Kidney epithelial cell (primary cell): ENCODE measurements at regions not wholly inside any gene's neighbourhood (a gene's known extent, or its start where the extent isn't known, plus 50 kb on each side); places are given as distances from the start of the nearest gene placed in this dataset.

ENCODE experiments used
- DNase-seq: peaks from one replicate; pipeline ENCODE4 v3.0.0-alpha.2; 2010; ENCODE audit warnings: low read depth
- H3K27me3 ChIP-seq: 2 replicates; pipeline ENCODE4 v1.6.0; 2011; ENCODE audit warnings: low read length; ENCODE audit not compliant: control insufficient read depth, insufficient read depth
- H3K36me3 ChIP-seq: 2 replicates; pipeline ENCODE4 v1.5.1; 2011; ENCODE audit warnings: low read length; ENCODE audit not compliant: control insufficient read depth, insufficient read depth
- H3K4me3 ChIP-seq: 2 replicates; pipeline ENCODE4 v1.5.1; 2011; ENCODE audit warnings: low read depth, mild to moderate bottlenecking, control low read depth, low read length
- TF ChIP-seq, protein P1 (sequence below): IDR thresholded peaks from 2 replicates; pipeline ENCODE4 v1.5.1; 2011; ENCODE audit warnings: mild to moderate bottlenecking, moderate library complexity, low read length, control low read depth, inconsistent platforms; ENCODE audit not compliant: insufficient read depth, poor library complexity, severe bottlenecking

DNA sequence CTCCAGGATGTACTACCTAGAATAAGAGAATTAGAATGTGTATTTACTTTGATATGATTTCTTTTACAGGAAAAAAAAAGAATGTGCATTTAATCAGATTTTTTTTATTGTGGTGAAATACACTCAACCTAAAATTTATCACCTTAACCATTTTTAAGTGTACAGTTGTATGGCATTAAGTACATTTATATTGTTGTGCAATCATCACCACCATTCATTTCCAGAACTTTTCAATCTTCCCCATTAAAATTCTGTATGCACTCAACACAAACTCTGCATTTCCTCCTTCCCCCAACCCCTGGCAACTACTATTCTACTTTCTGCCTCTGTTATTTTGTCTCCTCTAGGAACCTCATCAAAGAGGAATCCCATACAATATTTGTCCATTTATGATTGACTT is 66.0 kb upstream of the APC start:
- no peak for DNase-seq
- TF ChIP-seq, protein P1, sequence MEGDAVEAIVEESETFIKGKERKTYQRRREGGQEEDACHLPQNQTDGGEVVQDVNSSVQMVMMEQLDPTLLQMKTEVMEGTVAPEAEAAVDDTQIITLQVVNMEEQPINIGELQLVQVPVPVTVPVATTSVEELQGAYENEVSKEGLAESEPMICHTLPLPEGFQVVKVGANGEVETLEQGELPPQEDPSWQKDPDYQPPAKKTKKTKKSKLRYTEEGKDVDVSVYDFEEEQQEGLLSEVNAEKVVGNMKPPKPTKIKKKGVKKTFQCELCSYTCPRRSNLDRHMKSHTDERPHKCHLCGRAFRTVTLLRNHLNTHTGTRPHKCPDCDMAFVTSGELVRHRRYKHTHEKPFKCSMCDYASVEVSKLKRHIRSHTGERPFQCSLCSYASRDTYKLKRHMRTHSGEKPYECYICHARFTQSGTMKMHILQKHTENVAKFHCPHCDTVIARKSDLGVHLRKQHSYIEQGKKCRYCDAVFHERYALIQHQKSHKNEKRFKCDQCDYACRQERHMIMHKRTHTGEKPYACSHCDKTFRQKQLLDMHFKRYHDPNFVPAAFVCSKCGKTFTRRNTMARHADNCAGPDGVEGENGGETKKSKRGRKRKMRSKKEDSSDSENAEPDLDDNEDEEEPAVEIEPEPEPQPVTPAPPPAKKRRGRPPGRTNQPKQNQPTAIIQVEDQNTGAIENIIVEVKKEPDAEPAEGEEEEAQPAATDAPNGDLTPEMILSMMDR = no peak
- H3K36me3 ChIP-seq = no peaks in the 10 kb centered on the region

DNA sequence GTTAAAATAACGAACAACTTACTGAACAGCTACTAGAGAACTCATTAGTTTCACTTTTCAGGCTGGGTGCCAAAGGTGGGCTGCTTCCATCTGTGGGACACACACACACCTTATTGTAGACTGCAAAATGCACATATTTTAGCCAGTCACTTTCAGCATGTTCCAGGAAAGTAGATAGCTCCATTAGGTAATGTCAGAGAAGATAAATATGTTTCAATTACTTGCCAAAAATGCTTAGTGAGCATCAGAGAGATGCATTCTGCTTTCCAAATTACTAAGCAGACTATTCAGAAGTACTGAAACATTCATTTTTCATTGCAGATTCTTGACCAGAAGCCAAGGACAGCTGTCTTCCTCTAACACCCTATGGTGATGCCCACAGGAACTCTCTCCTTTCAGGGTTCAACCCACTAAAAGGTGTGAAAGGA is 56.2 kb upstream of the APC start:
- no peak for DNase-seq
- TF ChIP-seq, protein P1 = no peak
- H3K36me3 ChIP-seq = no peaks in the 10 kb centered on the region
- H3K4me3 ChIP-seq = no peak overlapping the region
- H3K27me3 ChIP-seq = no peaks in the 10 kb centered on the region

More for the DNA sequence above, 66.0 kb upstream of the APC start:
- Histone ChIP-seq H3K4me3 (no peak overlapping the region), H3K27me3 (no peaks in the 10 kb centered on the region)

- TF ChIP-seq, protein P1 = no peak
- Histone ChIP-seq H3K36me3 (no peaks in the 10 kb centered on the region), H3K4me3 (no peak overlapping the region), H3K27me3 (peaks cover 2% of the 10 kb centered on the region)
- DNase-seq = no peak
These were observed 55.0 kb upstream of the APC start for GRCh38 chr5:112682621-112683061.

DNA sequence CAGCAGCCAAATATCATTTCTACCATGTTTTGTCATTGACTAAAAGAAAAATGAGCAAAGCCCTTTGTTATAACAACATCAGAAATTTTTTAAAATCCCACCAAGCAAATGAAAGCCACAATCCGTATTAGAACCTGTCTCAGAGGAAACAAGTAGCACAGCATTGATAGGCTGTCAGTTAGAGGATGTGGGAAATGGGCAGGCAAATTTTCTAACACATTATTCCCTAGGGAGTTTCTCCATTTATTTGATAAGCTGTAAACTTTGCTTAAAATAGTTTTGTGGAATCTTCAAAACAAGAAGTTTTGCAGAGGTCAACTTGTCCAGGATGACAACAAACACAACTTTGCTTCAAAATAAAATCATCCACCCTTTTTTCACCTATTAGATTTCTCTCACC is 53.6 kb upstream of the APC start:
- TF ChIP-seq, protein P1 = no peak
- Histone ChIP-seq H3K36me3 (no peaks in the 10 kb centered on the region), H3K27me3 (peaks cover 2% of the 10 kb centered on the region), H3K4me3 (no peak overlapping the region)
- no peak for DNase-seq

DNA sequence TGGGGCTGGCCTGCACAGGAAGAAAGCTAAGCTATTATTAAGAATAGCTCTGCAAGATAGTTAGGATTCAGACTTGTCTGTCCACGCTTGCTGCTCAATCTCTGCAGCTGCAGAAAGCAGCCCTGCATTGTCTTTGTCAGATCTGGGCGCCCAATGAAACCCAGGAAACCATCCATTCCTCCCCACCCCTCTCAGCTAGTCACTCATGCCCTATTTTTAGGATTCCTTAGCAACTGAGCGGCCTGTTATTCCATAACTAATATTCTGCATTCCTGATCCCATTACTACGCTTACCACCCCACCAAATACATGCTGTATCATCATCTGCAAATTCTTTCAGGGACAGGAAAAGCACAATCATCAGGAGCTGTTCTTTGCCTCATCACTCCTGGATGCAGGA is 52.9 kb upstream of the APC start:
- no peak for DNase-seq
- TF ChIP-seq, protein P1 = no peak
- Histone ChIP-seq H3K4me3 (no peak overlapping the region), H3K36me3 (no peaks in the 10 kb centered on the region), H3K27me3 (peaks cover 2% of the 10 kb centered on the region)

GRCh38 chr5:112685386-112685785 is 52.3 kb upstream of the APC start:
- no peak for DNase-seq
- no peak overlapping the region for H3K4me3 ChIP-seq
- TF ChIP-seq, protein P1 = no peak
- H3K27me3 ChIP-seq = peaks cover 2% of the 10 kb centered on the region
- H3K36me3 ChIP-seq = no peaks in the 10 kb centered on the region
